Dendritic cell treated with granulocyte-macrophage colony-stimulating factor and Interleukin-4, amounts not matched to agents 40 ng/mL and 50 ng/mL, for 4 days (primary cell): ENCODE measurements at regions not wholly inside any gene's neighbourhood (a gene's known extent, or its start where the extent isn't known, plus 50 kb on each side); places are given as distances from the start of the nearest gene placed in this dataset.

Experiments
- H3K27ac Mint-ChIP-seq: one replicate; pipeline ENCODE4 v1.8.0; 2022; ENCODE audit warnings: mild to moderate bottlenecking, mixed read lengths
- H3K27me3 Mint-ChIP-seq: one replicate; pipeline ENCODE4 v1.8.0; 2022; ENCODE audit warnings: mild to moderate bottlenecking, mixed read lengths
- H3K36me3 Mint-ChIP-seq: one replicate; pipeline ENCODE4 v1.8.0; 2022; ENCODE audit warnings: low read depth, mixed read lengths
- H3K4me1 Mint-ChIP-seq: one replicate; pipeline ENCODE4 v1.8.0; 2022; ENCODE audit warnings: low read depth, mixed read lengths
- H3K4me3 Mint-ChIP-seq: one replicate; pipeline ENCODE4 v1.8.0; 2022; ENCODE audit warnings: mild to moderate bottlenecking, moderate library complexity, mixed read lengths
- H3K9me3 Mint-ChIP-seq: one replicate; pipeline ENCODE4 v1.8.0; 2022; ENCODE audit warnings: mixed read lengths
- intact Hi-C: fragments of 100-400 bp; cut with micrococcal nuclease; formaldehyde crosslinking; loops from one replicate; pipeline ENCODE4 v1.15.0; 2022

- intact Hi-C loops, result no loop called here
- H3K27ac Mint-ChIP-seq, result no peak overlapping the region
- no peaks in the 10 kb centered on the region for H3K9me3 Mint-ChIP-seq
- H3K4me3 Mint-ChIP-seq, result no peak overlapping the region
- H3K36me3 Mint-ChIP-seq, result no peaks in the 10 kb centered on the region
- H3K4me1 Mint-ChIP-seq, result no peaks in the 10 kb centered on the region
- H3K27me3 Mint-ChIP-seq, result no peaks in the 10 kb centered on the region
Measured at GRCh38 chr5:147956064-147956841, 49.9 kb upstream of the C5orf46 start.
